GM12865 (cell line): ENCODE measurements at regions not wholly inside any gene's neighbourhood (a gene's known extent, or its start where the extent isn't known, plus 50 kb on each side); places are given as distances from the start of the nearest gene placed in this dataset.

ENCODE experiments used
- DNase-seq: peaks from one replicate; pipeline ENCODE4 v3.0.0; 2010; ENCODE audit warnings: low read depth
- H3K4me3 ChIP-seq: 2 replicates; pipeline ENCODE4 v1.5.1; 2011; ENCODE audit warnings: mild to moderate bottlenecking, low read depth, low read length, control low read depth
- CTCF ChIP-seq: IDR thresholded peaks from 2 replicates; pipeline ENCODE4 v1.5.1; 2011; ENCODE audit warnings: low read length, control low read depth, low read depth, inconsistent platforms; ENCODE audit not compliant: insufficient read depth; ENCODE audit errors: missing control alignments

GRCh38 chr6:121823437-121823851 is 388.0 kb downstream of the GJA1 start:
- no peak for TF ChIP-seq CTCF
- DNase-seq, result no peak
- no peak overlapping the region for H3K4me3 ChIP-seq

GRCh38 chr6:121826156-121826810 is 390.8 kb downstream of the GJA1 start:
- no peak overlapping the region for H3K4me3 ChIP-seq
- no peak for DNase-seq
- no peak for TF ChIP-seq CTCF

DNA sequence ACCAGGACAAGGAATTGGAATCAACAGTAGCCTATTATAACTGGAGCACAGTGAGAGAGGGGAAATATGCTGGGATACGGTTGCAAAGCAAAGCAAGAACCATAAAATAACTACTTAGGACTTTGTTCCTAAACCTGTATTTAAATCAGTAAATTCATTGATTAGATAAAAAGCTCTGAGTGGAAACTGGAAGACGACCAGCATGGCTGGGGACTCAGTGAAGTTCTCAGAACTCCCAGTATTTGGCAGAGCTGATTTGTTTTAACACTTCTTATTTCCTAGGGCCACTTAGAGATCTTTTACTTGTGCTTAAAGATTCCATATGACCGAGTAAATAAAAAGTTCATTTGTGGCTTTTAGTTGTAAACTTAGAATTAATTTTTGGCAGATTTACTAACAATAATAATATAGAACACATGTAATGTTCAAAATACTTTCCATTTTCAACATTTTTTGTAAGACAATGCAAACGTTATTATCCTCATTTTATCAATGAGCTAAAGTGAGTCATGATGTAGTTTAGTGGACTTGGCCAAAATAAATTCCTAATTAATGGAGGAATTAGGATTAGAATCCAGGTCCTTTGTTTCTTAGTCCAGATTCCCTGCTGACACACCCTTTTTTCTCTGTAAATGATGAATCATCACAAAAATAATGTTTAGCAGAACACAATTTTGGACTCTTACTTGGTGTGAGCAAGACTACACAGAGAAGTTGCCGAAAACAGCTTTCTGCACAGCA is 392.9 kb downstream of the GJA1 start:
- H3K4me3 ChIP-seq, result no peak overlapping the region
- no peak for TF ChIP-seq CTCF
- no peak for DNase-seq

DNA sequence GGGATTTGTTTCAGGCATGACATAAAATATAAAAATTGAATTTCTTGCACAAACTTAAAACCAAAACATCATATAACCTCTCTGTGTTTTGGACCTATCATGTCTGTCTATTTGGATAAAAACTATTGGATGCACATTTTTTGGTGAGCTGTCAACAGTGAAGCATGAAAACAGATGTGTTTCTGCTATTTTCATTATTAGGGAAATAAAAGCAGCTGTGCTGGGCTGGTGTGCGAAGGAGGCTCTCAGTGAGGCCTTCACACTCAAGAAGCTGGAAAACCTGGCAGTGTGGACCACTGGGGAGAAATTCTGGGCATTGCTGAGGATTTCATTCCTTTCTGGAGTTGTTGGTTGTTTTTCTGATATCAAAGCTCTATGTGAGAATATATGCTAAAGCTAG is 395.3 kb downstream of the GJA1 start:
- no peak for TF ChIP-seq CTCF
- no peak overlapping the region for H3K4me3 ChIP-seq
- DNase-seq, result no peak

- no peak for DNase-seq
Observed at GRCh38 chr6:121835662-121836061, 400.2 kb downstream of the GJA1 start.

GRCh38 chr6:121837545-121838229 is 402.2 kb downstream of the GJA1 start:
- no peak overlapping the region for H3K4me3 ChIP-seq
- DNase-seq, result no peak
- TF ChIP-seq CTCF, result no peak

More at GRCh38 chr6:121835662-121836061, 400.2 kb downstream of the GJA1 start:
- H3K4me3 ChIP-seq, result no peak overlapping the region
- no peak for TF ChIP-seq CTCF
